ENCODE measurements at regions not wholly inside any gene's neighbourhood (a gene's known extent, or its start where the extent isn't known, plus 50 kb on each side); places are given as distances from the start of the nearest gene placed in this dataset.

DNA sequence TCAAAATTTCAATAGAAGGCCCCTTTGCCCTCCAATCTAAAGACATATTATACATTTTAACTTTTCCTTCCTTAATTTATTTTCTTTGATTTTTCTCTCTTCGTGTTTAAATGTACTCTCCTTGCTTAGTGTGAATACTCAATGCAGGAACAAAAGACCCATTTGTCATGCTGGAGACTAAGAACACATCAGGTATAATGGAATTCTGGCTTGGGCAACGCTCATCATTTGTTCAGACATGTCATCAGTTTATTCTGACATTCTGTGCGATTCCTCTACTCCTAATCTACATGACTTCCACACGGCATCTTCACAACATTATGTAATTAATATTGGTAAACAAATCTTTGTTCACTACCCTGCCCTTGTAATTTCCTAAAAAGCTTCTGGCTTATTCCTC lies 136.6 kb upstream of the LRRN1 start:
- no peak for TF ChIP-seq POLR2A (IDR thresholded peaks at IDR 0.05)
- TF ChIP-seq CTCF (IDR thresholded peaks at IDR 0.05), result no peak
- no peak for TF ChIP-seq EP300 (IDR thresholded peaks at IDR 0.05; ENCODE audit: low read depth)
- TF ChIP-seq POLR2AphosphoS5 (IDR thresholded peaks at IDR 0.05), result no peak

All from transverse colon (tissue), 4 donors.